ENCODE measurements at regions not wholly inside any gene's neighbourhood (a gene's known extent, or its start where the extent isn't known, plus 50 kb on each side); places are given as distances from the start of the nearest gene placed in this dataset.

GRCh38 chr5:57572461-57572860 is 89.8 kb upstream of the ACTBL2 start:
- Mint-ChIP-seq H3K27ac (no peak overlapping the region), H3K4me3 (no peak overlapping the region), H3K9me3 (peaks cover 2 to 3% of the 10 kb centered on the region in 2 donors)

GRCh38 chr5:57569601-57570000 is 87.0 kb upstream of the ACTBL2 start:
- Histone ChIP-seq H3K36me3 (ENCODE audit: control insufficient read depth, insufficient read depth, low read length) (no peaks in the 10 kb centered on the region), H3K4me3 (ENCODE audit: low read length) (no peak overlapping the region), H3K27ac (ENCODE audit: low read length) (no peak overlapping the region), H3K27me3 (ENCODE audit: control insufficient read depth, insufficient read depth, low read length) (no peaks in the 10 kb centered on the region), H3K9me3 (ENCODE audit: control insufficient read depth, insufficient read depth, low read length) (no peaks in the 10 kb centered on the region), H3K4me1 (ENCODE audit: control insufficient read depth, insufficient read depth, low read length) (no peaks in the 10 kb centered on the region)
- no peak for DNase-seq
- no CpG with 5 or more reads among the region's 1 CpG for WGBS (ENCODE audit: insufficient coverage)
- H3K27me3 Mint-ChIP-seq (ENCODE audit: low read depth in 2 of 2): peaks cover 0 to 6% of the 10 kb centered on the region in 2 donors
- intact Hi-C loops (cut with micrococcal nuclease): no loop called here
- no peak for TF ChIP-seq CTCF (IDR thresholded peaks at IDR 0.05)
- peaks cover 0 to 2% of the 10 kb centered on the region in 2 donors for H3K9me3 Mint-ChIP-seq
- no peak overlapping the region for H3K27ac Mint-ChIP-seq
- H3K4me3 Mint-ChIP-seq: no peak overlapping the region
- ATAC-seq: no peak
- H3K4me1 Mint-ChIP-seq: no peaks in the 10 kb centered on the region
- no peaks in the 10 kb centered on the region for H3K36me3 Mint-ChIP-seq

More at GRCh38 chr5:57572461-57572860, 89.8 kb upstream of the ACTBL2 start:
- DNase-seq (no peak), ATAC-seq (no peak)
- H3K4me3 ChIP-seq (ENCODE audit: low read length): no peak overlapping the region
- no peaks in the 10 kb centered on the region for H3K4me1 ChIP-seq (ENCODE audit: control insufficient read depth, insufficient read depth, low read length)
- no peaks in the 10 kb centered on the region for H3K27me3 Mint-ChIP-seq (ENCODE audit: low read depth in 2 of 2)
- no peak overlapping the region for H3K27ac ChIP-seq (ENCODE audit: low read length)
- TF ChIP-seq CTCF (IDR thresholded peaks at IDR 0.05): no peak
- H3K4me1 Mint-ChIP-seq: no peaks in the 10 kb centered on the region
- no peaks in the 10 kb centered on the region for H3K36me3 Mint-ChIP-seq
- no peaks in the 10 kb centered on the region for H3K9me3 ChIP-seq (ENCODE audit: control insufficient read depth, insufficient read depth, low read length)
- H3K36me3 ChIP-seq (ENCODE audit: control insufficient read depth, insufficient read depth, low read length): no peaks in the 10 kb centered on the region
- no peaks in the 10 kb centered on the region for H3K27me3 ChIP-seq (ENCODE audit: control insufficient read depth, insufficient read depth, low read length)
- intact Hi-C loops (cut with micrococcal nuclease): no loop called here

GRCh38 chr5:57568136-57568535 is 85.5 kb upstream of the ACTBL2 start:
- no peak overlapping the region for H3K27ac ChIP-seq (ENCODE audit: low read length)
- Mint-ChIP-seq H3K36me3 (no peaks in the 10 kb centered on the region), H3K4me3 (no peak overlapping the region), H3K9me3 (peaks cover 0 to 2% of the 10 kb centered on the region in 2 donors), H3K27me3 (ENCODE audit: low read depth in 2 of 2) (peaks cover 0 to 6% of the 10 kb centered on the region in 2 donors), H3K27ac (no peak overlapping the region), H3K4me1 (no peaks in the 10 kb centered on the region)
- DNase-seq (no peak), ATAC-seq (no peak)
- H3K27me3 ChIP-seq (ENCODE audit: control insufficient read depth, insufficient read depth, low read length): no peaks in the 10 kb centered on the region
- H3K9me3 ChIP-seq (ENCODE audit: control insufficient read depth, insufficient read depth, low read length): no peaks in the 10 kb centered on the region
- no peaks in the 10 kb centered on the region for H3K4me1 ChIP-seq (ENCODE audit: control insufficient read depth, insufficient read depth, low read length)
- WGBS (ENCODE audit: insufficient coverage): no CpG with 5 or more reads among the region's 3 CpGs
- TF ChIP-seq CTCF (IDR thresholded peaks at IDR 0.05): no peak
- H3K36me3 ChIP-seq (ENCODE audit: control insufficient read depth, insufficient read depth, low read length): no peaks in the 10 kb centered on the region
- H3K4me3 ChIP-seq (ENCODE audit: low read length): no peak overlapping the region
- intact Hi-C loops (cut with micrococcal nuclease): no loop called here

- H3K9me3 ChIP-seq (ENCODE audit: control insufficient read depth, insufficient read depth, low read length): no peaks in the 10 kb centered on the region
- H3K27ac ChIP-seq (ENCODE audit: low read length): no peak overlapping the region
- ATAC-seq: no peak
- H3K9me3 Mint-ChIP-seq: peaks cover 0 to 2% of the 10 kb centered on the region in 2 donors
- DNase-seq: no peak
- H3K4me3 ChIP-seq (ENCODE audit: low read length): no peak overlapping the region
- no peaks in the 10 kb centered on the region for H3K4me1 ChIP-seq (ENCODE audit: control insufficient read depth, insufficient read depth, low read length)
- H3K36me3 Mint-ChIP-seq: no peaks in the 10 kb centered on the region
- no peaks in the 10 kb centered on the region for H3K27me3 ChIP-seq (ENCODE audit: control insufficient read depth, insufficient read depth, low read length)
- peaks cover 0 to 6% of the 10 kb centered on the region in 2 donors for H3K27me3 Mint-ChIP-seq (ENCODE audit: low read depth in 2 of 2)
- no peak overlapping the region for H3K4me3 Mint-ChIP-seq
- no peaks in the 10 kb centered on the region for H3K4me1 Mint-ChIP-seq
- intact Hi-C loops (cut with micrococcal nuclease): no loop called here
- WGBS (ENCODE audit: insufficient coverage): 85% methylated on average over 5 of the region's 5 CpGs
- TF ChIP-seq CTCF (IDR thresholded peaks at IDR 0.05): no peak
- H3K27ac Mint-ChIP-seq: no peak overlapping the region
- H3K36me3 ChIP-seq (ENCODE audit: control insufficient read depth, insufficient read depth, low read length): no peaks in the 10 kb centered on the region
Measured at GRCh38 chr5:57566914-57567313, 84.3 kb upstream of the ACTBL2 start.
